Osteocyte (in vitro differentiated cells): ENCODE measurements at regions not wholly inside any gene's neighbourhood (a gene's known extent, or its start where the extent isn't known, plus 50 kb on each side); places are given as distances from the start of the nearest gene placed in this dataset.
"Not testable (repeated sequence)": the region's sequence is repeated elsewhere in the genome, so short reads cannot be mapped to it uniquely, and the experiment has no call there.

Source experiments
- DNase-seq: peaks from one replicate; pipeline ENCODE4 v3.0.0; 2021; ENCODE audit warnings: mixed read lengths; ENCODE audit not compliant: unreplicated experiment; ENCODE audit errors: extremely low spot score
- H3K27ac Mint-ChIP-seq: one replicate; pipeline ENCODE4 v1.8.0; 2021; ENCODE audit warnings: mild to moderate bottlenecking, mixed read lengths; ENCODE audit not compliant: unreplicated experiment
- H3K27me3 Mint-ChIP-seq: one replicate; pipeline ENCODE4 v1.8.0; 2021; ENCODE audit warnings: mixed read lengths; ENCODE audit not compliant: unreplicated experiment
- H3K36me3 Mint-ChIP-seq: one replicate; pipeline ENCODE4 v1.8.0; 2021; ENCODE audit warnings: mixed read lengths; ENCODE audit not compliant: unreplicated experiment
- H3K4me1 Mint-ChIP-seq: one replicate; pipeline ENCODE4 v1.8.0; 2021; ENCODE audit warnings: mixed read lengths; ENCODE audit not compliant: unreplicated experiment
- H3K4me3 Mint-ChIP-seq: one replicate; pipeline ENCODE4 v1.8.0; 2021; ENCODE audit warnings: mild to moderate bottlenecking, moderate library complexity, mixed read lengths; ENCODE audit not compliant: unreplicated experiment
- H3K9me3 Mint-ChIP-seq: one replicate; pipeline ENCODE4 v1.8.0; 2021; ENCODE audit warnings: mixed read lengths; ENCODE audit not compliant: unreplicated experiment
- TF ChIP-seq, protein P1 (sequence below): fragments of 200-600 bp; sonication (generic); IDR thresholded peaks from 2 replicates; pipeline ENCODE4 v1.5.0; 2021; ENCODE audit warnings: antibody characterized with exemption, mild to moderate bottlenecking, moderate library complexity

DNA sequence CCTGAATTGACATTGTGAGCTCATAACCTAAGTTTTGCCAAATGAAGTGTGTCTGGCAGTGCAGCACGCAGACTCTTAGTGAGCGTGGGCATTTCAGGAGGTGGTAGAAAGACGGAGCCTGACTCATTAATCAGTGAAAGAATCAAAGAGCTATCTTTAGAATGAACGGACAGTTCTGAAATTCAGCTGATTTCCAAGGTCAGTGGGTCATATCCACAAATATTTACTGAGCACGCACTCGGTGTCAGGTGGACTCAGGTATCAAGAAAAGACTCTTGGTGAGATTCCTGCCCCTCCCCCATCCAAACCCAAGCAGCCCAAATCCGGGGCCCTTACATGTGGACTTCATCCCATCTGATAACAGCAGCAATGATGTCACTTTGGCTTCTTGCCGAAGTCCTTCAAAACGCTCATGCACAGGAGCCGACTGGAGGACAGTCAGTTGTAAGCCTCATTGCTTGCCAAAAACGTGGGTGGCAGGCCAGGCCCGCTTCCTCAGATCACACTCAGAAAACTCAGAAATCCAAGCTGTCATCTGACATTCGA, 185.8 kb downstream of the HS3ST3A1 start:
- Mint-ChIP-seq H3K9me3 (peaks cover 5% of the 10 kb centered on the region), H3K36me3 (no peaks in the 10 kb centered on the region), H3K4me1 (peaks cover 10% of the 10 kb centered on the region), H3K27me3 (no peaks in the 10 kb centered on the region), H3K27ac (no peak overlapping the region), H3K4me3 (no peak overlapping the region)
- DNase-seq = no peak
- TF ChIP-seq, protein P1, sequence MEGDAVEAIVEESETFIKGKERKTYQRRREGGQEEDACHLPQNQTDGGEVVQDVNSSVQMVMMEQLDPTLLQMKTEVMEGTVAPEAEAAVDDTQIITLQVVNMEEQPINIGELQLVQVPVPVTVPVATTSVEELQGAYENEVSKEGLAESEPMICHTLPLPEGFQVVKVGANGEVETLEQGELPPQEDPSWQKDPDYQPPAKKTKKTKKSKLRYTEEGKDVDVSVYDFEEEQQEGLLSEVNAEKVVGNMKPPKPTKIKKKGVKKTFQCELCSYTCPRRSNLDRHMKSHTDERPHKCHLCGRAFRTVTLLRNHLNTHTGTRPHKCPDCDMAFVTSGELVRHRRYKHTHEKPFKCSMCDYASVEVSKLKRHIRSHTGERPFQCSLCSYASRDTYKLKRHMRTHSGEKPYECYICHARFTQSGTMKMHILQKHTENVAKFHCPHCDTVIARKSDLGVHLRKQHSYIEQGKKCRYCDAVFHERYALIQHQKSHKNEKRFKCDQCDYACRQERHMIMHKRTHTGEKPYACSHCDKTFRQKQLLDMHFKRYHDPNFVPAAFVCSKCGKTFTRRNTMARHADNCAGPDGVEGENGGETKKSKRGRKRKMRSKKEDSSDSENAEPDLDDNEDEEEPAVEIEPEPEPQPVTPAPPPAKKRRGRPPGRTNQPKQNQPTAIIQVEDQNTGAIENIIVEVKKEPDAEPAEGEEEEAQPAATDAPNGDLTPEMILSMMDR = no peak

DNA sequence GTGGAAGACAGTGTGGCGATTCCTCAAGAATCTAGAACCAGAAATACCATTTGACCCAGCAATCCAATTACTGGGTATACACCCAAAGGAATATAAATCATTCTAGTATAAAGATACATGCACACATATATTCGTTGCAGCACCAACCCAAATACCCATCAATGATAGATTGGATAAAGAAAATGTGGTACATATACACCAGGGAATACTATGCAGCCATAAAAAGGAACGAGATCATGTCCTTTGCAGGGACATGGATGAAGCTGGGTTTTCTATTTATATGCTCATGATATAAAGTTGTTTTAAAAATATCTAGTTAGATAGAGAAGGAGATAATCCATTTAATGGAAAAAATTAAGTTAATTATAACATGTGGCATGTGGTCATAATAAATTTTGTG, 186.5 kb downstream of the HS3ST3A1 start:
- H3K4me1 Mint-ChIP-seq, H3K27ac Mint-ChIP-seq, DNase-seq, H3K27me3 Mint-ChIP-seq, H3K9me3 Mint-ChIP-seq, H3K4me3 Mint-ChIP-seq, H3K36me3 Mint-ChIP-seq: not testable (repeated sequence)

DNA sequence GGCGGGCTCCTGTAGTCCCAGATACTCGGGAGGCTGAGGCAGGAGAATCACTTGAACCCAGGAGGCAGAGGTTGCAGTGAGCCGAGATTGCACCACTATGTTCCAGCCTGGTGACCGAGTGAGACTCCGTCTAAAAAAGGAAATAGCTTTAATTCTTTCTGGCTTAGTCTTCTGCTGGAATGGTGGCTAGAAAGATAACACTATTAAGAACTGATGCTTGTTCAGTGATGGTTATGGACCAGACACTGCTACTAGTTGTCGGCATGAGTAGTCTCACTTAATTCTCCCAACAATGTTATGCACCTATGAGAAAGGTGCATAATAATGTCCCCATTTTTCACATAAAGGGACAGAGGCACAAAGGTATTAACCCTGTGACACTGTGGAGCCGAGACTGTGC, 188.7 kb downstream of the HS3ST3A1 start:
- Mint-ChIP-seq H3K36me3 (no peaks in the 10 kb centered on the region), H3K27me3 (no peaks in the 10 kb centered on the region), H3K4me3 (no peak overlapping the region), H3K9me3 (no peaks in the 10 kb centered on the region), H3K4me1 (peaks cover 8% of the 10 kb centered on the region), H3K27ac (no peak overlapping the region)
- no peak for DNase-seq
- TF ChIP-seq, protein P1 = no peak

DNA sequence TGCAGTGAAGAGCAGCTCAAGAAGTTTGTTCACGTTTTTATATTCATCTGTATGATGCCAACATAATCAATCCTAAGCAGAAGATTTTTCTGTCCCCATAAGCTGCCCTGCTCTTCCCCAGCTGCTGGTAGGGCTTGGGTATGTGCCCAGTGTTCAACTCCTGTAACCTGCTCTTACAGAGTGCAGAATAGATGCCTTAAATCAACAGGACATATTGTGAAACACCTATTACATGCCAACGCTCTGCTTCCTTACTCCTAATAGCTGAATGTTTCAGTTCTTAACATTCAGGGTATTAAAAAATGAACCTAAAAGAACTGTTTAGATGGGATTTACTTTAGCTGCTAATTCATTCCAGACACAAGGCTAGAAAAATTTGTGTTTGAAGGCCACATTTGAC, 190.9 kb downstream of the HS3ST3A1 start:
- DNase-seq = no peak
- TF ChIP-seq, protein P1 = no peak
- Mint-ChIP-seq H3K27ac (no peak overlapping the region), H3K27me3 (no peaks in the 10 kb centered on the region), H3K36me3 (no peaks in the 10 kb centered on the region), H3K4me1 (peaks cover 8% of the 10 kb centered on the region), H3K9me3 (no peaks in the 10 kb centered on the region), H3K4me3 (no peak overlapping the region)

DNA sequence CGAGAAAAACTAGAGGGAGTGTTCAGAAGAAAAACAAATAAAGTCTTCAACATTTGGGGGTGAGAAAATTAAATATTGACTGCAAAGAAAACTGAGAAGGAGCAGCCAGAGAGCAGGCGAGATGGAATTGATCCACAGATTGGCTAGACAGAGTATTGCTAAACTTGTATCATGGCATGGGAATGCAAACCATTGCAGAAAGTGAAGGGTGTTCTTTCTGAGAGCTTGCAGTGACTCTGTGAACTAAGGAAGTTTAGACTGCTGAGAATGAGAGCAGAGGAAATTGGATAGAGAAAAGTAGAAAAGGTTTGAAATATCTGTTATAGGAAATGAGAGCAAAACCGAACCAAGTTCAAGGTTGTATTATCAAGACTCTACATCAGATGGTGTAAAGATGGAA, 191.5 kb downstream of the HS3ST3A1 start:
- Mint-ChIP-seq H3K27ac (no peak overlapping the region), H3K27me3 (no peaks in the 10 kb centered on the region), H3K36me3 (no peaks in the 10 kb centered on the region), H3K4me1 (peaks cover 8% of the 10 kb centered on the region), H3K4me3 (no peak overlapping the region), H3K9me3 (no peaks in the 10 kb centered on the region)
- DNase-seq = no peak
- TF ChIP-seq, protein P1 = no peak

DNA sequence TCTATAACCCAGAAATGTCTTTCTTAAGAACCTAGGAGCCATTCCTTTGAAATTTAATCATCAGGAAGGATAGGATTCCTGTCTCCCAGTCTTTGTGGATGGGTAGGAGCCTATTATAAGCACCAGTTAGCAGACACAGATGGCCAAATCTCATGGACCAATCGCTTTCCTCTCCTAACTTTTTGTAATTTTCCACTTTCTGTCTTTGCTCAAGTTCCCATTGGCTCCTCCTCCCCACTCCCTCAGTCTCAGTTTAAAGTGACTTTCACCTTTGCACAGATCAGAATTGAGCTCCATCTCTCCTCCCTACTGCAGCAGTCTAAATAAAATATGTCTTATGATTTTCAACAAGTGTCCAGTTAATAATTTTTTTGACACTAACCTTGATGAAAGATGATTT, 192.3 kb downstream of the HS3ST3A1 start:
- Mint-ChIP-seq H3K9me3 (no peaks in the 10 kb centered on the region), H3K27me3 (no peaks in the 10 kb centered on the region), H3K27ac (no peak overlapping the region), H3K4me3 (no peak overlapping the region), H3K4me1 (peaks cover 8% of the 10 kb centered on the region), H3K36me3 (no peaks in the 10 kb centered on the region)
- DNase-seq = no peak
- TF ChIP-seq, protein P1 = no peak
